ENCODE measurements at regions not wholly inside any gene's neighbourhood (a gene's known extent, or its start where the extent isn't known, plus 50 kb on each side); places are given as distances from the start of the nearest gene placed in this dataset.

DNA sequence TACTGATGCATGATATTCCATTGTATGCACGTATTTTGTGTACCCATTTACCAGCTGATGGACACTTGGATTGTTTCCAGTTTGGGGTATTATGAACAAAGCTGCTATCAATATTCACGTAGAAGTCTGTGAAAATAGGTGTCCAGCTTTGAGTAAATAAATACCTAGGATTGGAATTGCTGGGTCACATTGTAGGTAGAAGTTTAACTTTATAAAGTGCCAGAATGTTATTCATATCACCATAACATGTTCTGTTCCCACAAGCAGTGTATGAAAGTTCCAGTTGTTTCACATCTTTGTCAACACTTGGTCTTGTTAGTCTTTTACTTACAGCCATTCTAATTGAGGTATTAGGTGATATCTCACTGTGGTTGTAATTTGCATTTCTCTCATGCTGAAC lies 108.0 kb upstream of the METAP2 start:
- TF ChIP-seq, protein P1, sequence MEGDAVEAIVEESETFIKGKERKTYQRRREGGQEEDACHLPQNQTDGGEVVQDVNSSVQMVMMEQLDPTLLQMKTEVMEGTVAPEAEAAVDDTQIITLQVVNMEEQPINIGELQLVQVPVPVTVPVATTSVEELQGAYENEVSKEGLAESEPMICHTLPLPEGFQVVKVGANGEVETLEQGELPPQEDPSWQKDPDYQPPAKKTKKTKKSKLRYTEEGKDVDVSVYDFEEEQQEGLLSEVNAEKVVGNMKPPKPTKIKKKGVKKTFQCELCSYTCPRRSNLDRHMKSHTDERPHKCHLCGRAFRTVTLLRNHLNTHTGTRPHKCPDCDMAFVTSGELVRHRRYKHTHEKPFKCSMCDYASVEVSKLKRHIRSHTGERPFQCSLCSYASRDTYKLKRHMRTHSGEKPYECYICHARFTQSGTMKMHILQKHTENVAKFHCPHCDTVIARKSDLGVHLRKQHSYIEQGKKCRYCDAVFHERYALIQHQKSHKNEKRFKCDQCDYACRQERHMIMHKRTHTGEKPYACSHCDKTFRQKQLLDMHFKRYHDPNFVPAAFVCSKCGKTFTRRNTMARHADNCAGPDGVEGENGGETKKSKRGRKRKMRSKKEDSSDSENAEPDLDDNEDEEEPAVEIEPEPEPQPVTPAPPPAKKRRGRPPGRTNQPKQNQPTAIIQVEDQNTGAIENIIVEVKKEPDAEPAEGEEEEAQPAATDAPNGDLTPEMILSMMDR (conservative IDR thresholded peaks at IDR 0.05 in 1 of 2, IDR thresholded peaks at IDR 0.05 in 1 of 2; ENCODE audit: extremely low read depth in 1 of 2, insufficient read depth in 1 of 2, low read depth in 1 of 2, low read length in 2 of 2) = no peak
- no peak for TF ChIP-seq EZH2 (IDR thresholded peaks at IDR 0.05; ENCODE audit: borderline replicate concordance, low read length)

Measured in mammary epithelial cell (primary cell).